NCI-H2081 (cell line): ENCODE measurements at regions not wholly inside any gene's neighbourhood (a gene's known extent, or its start where the extent isn't known, plus 50 kb on each side); places are given as distances from the start of the nearest gene placed in this dataset.
A peak's percentile ranks its signal among the peaks of the same experiment; 100 is the strongest.

ENCODE experiments used
- DNase-seq, 2 experiments: peaks; one replicate each; lab custom pipeline; 2025; lab: John Stamatoyannopoulos, UW

GRCh38 chr11:95485115-95485900, 254.3 kb upstream of the SESN3 start:
- no peak for DNase-seq

DNA sequence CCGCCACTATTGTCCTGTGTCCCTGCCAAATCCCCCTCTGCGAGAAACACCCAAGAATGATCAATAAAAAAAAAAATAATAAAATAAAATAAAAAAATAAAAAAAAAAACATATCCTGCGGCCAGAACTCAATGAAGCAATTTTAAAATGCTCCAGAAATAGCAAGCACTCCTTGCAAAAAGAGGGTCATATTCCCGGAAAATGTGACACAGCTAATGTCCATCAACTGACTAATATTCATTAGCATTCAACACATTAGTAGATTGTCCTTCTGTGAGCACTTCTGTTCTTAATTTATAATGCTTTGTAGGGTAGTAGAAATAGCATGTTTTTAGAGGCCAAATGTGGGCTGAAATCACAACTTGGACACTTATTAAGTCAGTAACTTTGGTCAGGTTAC, 252.3 kb upstream of the SESN3 start:
- DNase-seq = no peak

GRCh38 chr11:95478003-95478402, 247.0 kb upstream of the SESN3 start:
- DNase-seq = no peak

GRCh38 chr11:95469258-95469657, 238.3 kb upstream of the SESN3 start:
- DNase-seq = no peak

- DNase-seq = no peak
Measured at GRCh38 chr11:95466416-95466815, 235.4 kb upstream of the SESN3 start.

DNA sequence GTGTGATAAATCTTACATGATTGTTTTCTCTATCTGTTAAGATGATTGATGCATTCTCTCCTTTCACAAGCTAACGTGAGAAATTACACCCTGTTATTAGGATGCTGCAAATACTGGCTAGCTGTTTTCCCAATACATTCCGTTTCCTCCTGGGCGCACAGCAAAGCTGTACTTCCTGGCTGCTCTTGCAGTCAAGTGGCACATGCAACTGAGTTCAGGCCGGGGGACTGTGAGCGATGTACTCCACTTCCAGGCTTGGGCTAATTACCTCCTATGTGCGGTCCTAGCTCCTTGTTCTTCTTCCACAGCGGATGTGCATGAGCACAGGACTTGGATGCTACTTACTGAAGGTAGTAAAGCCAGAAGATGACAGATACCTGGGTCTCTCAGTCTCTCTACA, 234.9 kb upstream of the SESN3 start:
- DNase-seq = peak in 1 of 2 experiments; percentile 16

GRCh38 chr11:95461858-95462257, 230.9 kb upstream of the SESN3 start:
- no peak for DNase-seq

DNA sequence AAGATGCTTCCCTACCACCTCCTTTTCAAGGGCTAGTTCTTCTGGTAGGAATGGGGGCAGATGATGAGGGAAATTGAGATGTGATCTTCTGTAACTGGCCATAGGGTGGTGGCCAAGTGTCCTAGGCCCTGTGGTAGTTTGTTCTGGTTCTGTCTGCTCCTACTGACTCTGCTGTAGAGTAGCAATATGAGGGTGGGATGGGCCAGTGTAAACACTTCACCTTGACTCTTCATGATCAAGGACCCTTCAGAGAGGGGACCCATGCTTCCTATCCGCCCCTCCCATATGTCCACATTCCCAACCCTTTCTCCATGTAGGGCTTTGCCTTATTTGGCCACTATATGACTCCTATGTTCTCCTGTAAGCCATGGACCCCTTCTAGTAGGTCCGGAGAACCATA, 230.3 kb upstream of the SESN3 start:
- DNase-seq = no peak

GRCh38 chr11:95459291-95460042, 228.5 kb upstream of the SESN3 start:
- DNase-seq = no peak

GRCh38 chr11:95456714-95457491, 225.9 kb upstream of the SESN3 start:
- DNase-seq = no peak

DNA sequence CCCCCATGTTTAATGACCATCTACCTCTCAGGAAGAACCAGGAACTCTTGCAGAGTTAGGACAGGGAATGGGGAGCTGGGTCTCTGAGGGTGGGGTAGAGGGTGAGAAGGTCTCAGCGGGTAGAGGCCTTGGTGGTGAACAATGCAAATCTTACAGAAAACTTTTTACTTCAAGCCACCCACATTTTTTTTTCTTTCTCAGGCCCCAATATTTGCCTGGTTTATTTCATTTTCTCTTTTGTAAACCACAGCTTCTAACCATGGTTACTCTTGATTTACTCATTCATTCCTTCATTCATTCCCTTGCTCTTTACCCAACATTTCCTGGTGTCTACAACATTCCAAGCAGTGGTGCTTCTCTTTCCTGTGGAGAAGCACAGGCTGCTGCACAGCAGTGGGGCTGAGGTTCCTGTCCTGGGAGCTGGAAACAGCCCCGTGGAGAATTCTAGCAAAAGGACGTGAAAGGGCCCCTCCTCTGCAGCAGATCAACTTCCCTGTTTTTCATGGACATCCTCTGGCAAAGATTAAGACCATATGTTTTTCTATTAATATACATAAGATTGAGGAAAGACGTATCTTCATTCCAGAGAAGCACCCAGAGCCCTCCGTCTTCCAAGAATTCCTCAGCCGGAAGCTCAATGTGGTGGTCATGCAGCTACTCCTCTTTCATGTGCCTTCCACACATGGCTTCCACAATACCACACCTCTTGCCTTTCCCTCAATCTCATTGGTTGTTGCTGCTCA, 224.4 kb upstream of the SESN3 start:
- no peak for DNase-seq

GRCh38 chr11:95453616-95454171, 222.7 kb upstream of the SESN3 start:
- DNase-seq = peak; percentile 18 to 20

DNA sequence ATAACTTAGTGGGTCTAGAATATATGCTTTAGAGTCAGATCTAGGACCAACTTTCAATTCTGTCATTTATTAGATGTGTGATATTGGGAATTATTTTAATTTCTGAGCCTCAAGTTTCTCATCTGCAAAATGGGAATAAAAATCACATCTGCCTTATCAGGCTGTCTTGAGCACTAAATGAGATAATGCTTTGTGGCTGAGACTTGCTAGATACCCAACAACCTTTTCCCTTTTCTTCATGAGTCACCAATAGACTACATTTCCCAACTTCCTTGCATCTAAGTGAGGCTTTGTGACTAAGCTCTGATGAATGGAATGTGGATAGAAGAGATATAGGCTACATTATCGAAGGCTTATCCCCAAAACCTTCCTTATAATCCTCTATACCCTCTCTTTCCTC, 220.7 kb upstream of the SESN3 start:
- DNase-seq = no peak

- DNase-seq = no peak
Measured at GRCh38 chr11:95451261-95451660, 220.3 kb upstream of the SESN3 start.

DNA sequence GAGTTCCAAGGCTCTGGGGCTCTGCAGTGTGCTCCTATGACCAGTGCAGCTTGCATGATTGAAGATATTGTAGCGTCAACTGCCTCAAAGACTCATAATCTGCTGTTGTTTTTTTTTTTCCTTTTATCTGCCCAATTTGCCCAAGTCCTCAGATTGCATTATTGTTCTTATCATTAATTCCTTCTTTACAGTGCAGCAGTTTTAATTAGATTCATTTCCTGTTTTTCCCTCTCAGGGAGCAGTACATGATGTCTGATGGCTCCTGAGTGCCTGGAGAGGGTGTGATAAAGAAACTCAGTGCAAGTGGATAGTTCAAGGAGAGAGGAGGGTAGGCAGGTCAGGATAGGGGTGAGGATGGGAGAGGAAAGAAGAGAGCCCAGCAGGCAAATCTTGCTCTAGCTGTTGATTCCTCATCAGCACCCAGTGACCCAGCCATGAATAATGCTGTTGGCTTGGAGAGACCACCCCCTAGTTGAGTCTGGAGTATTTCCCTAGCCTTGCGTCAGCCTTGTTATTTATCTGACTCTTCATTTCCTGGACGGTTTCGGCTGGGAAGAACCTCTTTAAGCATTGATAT, 219.6 kb upstream of the SESN3 start:
- no peak for DNase-seq

DNA sequence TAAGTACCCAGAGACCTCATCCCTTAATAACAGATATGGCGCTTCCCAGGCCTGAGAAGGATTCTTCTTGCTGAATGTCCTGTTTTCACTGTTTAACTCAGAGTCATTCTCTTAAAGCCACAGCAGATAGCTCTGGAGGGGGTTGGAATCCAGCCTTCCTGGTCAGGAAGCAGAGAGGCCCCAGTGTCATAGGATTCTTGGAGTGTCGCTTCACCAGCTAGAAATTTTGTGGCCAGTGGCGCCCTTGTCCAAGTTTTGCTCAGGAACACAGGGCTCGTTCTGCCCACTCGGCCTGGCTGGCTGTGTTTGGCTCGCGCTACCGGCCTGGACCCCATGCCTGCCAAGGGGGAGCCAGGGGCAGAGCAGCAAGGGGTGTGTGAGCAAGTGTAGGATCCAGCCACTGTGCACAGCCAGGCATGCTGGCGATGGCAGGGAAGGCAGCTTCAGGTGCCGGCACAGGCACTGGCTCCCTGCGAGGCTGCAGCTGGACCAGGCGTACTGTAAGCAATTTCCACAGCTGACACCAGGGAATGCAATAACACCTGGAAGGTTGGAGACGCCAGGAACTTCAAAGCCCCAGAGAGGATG, 214.8 kb upstream of the SESN3 start:
- DNase-seq = no peak

DNA sequence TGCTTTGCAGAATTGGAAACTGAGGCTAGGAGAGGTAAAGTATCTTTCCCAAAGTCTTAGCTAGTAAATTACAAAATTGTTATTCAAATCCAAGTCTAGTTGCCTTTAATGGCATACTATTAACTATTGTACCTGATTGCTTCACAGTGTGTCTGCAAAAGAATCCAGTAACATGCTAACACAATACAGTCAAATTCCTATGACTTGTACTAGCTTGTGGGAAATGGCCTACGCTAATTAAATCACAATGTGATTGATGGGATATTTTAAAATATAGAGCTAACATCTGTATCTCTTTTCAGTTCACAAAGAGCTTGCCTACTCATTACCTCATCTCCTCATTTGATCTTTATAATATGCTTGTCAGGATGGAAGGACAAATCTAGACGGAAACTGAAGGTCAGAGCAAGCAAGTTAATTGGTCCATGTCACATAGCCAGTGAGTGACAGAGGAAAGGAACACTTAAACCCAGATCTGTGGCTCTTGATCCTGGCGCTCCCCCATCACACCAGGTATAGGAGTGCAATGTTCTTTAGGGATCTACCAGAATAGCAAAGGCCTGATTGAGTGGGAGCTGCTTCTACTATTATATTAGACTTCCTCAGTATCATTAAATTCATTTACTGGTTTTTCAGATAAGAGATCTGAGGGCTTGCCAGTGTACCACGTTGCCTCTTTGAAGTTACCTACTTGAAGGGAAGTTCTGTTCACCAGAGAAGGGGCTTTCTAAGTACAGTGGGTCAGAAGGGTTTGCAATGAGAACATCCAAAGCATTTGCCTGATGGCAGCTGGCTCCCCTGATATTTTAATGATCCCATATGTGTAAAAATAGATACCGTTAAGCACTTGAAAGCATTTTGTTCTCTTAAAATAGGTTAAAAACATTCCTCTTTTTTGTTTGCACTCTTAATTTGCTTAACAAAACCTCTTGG, 213.6 kb upstream of the SESN3 start:
- DNase-seq = no peak

DNA sequence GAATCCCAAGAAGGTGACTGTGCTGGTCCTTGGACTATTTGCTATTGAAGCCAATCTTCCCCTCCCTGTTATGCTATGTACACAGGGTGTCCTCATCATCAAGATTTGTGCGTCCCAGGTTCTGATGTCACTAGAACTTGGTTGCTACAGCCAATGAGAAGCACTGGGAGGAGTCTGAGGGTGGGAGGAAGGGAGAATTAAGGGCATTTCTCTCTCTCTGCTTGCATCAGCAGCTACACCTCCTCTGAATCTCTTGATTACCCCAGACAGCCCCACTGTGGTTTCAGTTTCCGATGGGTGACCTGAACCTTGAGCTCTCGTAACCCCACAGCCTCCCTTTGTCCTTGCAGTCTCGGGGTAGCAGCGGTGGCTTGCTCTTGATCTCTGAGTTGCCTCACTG, 212.4 kb upstream of the SESN3 start:
- DNase-seq = no peak

DNA sequence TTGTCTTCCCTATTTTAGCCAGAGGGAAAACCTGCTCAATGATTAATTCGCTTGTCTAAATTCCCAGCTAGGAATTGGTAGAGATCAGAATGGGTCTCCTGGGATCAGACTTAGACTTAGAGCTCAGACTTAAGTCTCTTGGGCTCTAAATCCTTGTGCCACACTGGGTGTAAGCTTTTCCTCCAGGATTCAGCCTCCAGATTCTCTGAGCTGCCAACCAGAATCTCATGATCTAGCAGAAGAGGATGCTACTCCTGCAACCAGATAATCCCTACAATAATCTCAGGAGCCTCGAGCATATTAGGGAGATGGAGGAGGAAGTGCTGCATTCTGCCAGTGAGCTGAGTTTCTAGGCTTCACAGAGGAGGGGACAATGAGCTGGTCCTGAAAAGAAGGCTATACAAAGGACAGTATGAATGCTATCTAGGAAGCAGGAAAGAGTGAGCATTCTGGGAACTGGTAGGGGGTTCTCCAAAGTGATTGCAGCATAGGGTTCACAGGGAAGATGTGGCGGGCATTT, 211.6 kb upstream of the SESN3 start:
- DNase-seq = no peak
